ENCODE measurements at regions not wholly inside any gene's neighbourhood (a gene's known extent, or its start where the extent isn't known, plus 50 kb on each side); places are given as distances from the start of the nearest gene placed in this dataset.

DNA sequence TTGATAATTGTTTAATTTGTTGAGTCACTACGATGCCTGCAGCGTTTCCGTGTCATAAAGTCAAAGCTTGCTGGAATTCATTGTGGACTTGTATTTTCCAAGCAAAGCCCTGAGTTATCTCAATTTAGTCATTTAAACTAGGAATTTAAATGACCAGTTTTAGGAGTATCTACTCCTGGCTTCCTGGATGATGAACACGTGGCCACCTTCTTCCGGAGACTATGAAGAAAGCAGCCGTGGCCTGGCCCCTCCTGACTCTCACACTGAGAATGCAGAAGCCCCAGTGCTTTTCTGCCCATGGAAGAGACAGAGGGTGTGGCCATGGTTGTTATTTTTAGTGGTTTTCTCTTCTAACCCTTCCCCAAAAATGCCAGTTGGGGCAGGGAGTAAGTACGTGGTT lies 250.7 kb upstream of the GATB start:
- no CpG with 5 or more reads among the region's 7 CpGs for WGBS (ENCODE audit: extremely low coverage, insufficient read length, low lambda C conversion rate)
- H4K20me1 ChIP-seq (ENCODE audit: control insufficient read depth, insufficient read depth, insufficient read length): no peaks in the 10 kb centered on the region
- Mint-ChIP-seq H3K36me3 (ENCODE audit: insufficient read depth in 1 of 3, low read depth in 3 of 3) (peaks cover 0 to 13% (median 11%) of the 10 kb centered on the region in 3 experiments; a peak in 6 of 7 replicates), H3K27me3 (ENCODE audit: low read depth) (no peaks in the 10 kb centered on the region), H3K4me1 (peaks cover 32 to 34% of the 10 kb centered on the region in 2 experiments), H3K27ac (no peak overlapping the region), H3K9me3 (peaks cover 11 to 20% of the 10 kb centered on the region in 2 experiments; a peak in 4 of 5 replicates), H3K4me3 (no peak overlapping the region)
- H2BK15ac ChIP-seq (ENCODE audit: low read depth, low read length): no peak overlapping the region
- no peak overlapping the region for H4K91ac ChIP-seq (ENCODE audit: insufficient read length, low read depth, low read length)
- no peak overlapping the region for H3K4ac ChIP-seq (ENCODE audit: low read depth, low read length)
- H3K23ac ChIP-seq (ENCODE audit: insufficient read length, low read depth, low read length): no peak overlapping the region
- H3K18ac ChIP-seq (ENCODE audit: insufficient read length, low read depth, low read length): no peak overlapping the region
- no peaks in the 10 kb centered on the region for H3K23me2 ChIP-seq (ENCODE audit: insufficient read length, low read depth, low read length, poor library complexity, severe bottlenecking)
- H3K79me1 ChIP-seq (ENCODE audit: insufficient read depth, low read depth, low read length, poor library complexity, severe bottlenecking): no peaks in the 10 kb centered on the region
- TF ChIP-seq CTCF (conservative IDR thresholded peaks at IDR 0.05): no peak
- no peak for DNase-seq
- H3K14ac ChIP-seq (ENCODE audit: insufficient read depth, low read length): no peak overlapping the region
- H3K56ac ChIP-seq (ENCODE audit: insufficient read length, low read depth, low read length): no peak overlapping the region
- H2AFZ ChIP-seq (ENCODE audit: low read length): no peak overlapping the region
- no peaks in the 10 kb centered on the region for H3K9me3 ChIP-seq (ENCODE audit: control insufficient read depth, low read depth, low read length)
- H3K9ac ChIP-seq (ENCODE audit: extremely low read depth, insufficient read length, low read length): no peak overlapping the region
- H3K79me2 ChIP-seq (ENCODE audit: insufficient read depth, low read length): no peaks in the 10 kb centered on the region
- no peak overlapping the region for H2BK5ac ChIP-seq (ENCODE audit: insufficient read length, low read length)
- no peak overlapping the region for H3K4me2 ChIP-seq (ENCODE audit: insufficient read depth, insufficient read length, low read length)
- no peak overlapping the region for H2AK5ac ChIP-seq (ENCODE audit: insufficient read length, low read length)
- H2BK120ac ChIP-seq (ENCODE audit: low read depth, low read length, poor library complexity, severe bottlenecking): no peak overlapping the region
- H3T11ph ChIP-seq (ENCODE audit: low read length): no peak overlapping the region
- no peak overlapping the region for H2BK20ac ChIP-seq (ENCODE audit: low read depth, low read length, poor library complexity, severe bottlenecking)
- H2BK12ac ChIP-seq (ENCODE audit: insufficient read length, low read depth, low read length): no peak overlapping the region
- H4K8ac ChIP-seq (replicated peaks; ENCODE audit: insufficient read length, low read depth, low read length): no peak overlapping the region
- H4K5ac ChIP-seq (ENCODE audit: insufficient read length, low read depth, low read length): no peak overlapping the region
- H3K27ac ChIP-seq (ENCODE audit: insufficient read length, low read depth, low read length): no peak overlapping the region
- H3K4me1 ChIP-seq (ENCODE audit: insufficient read depth, low read length): peaks cover 5% of the 10 kb centered on the region; the same call in 1 of the 2 replicates
- no peaks in the 10 kb centered on the region for H3K27me3 ChIP-seq (ENCODE audit: insufficient read depth, low read length)
